CD4-positive, alpha-beta T cell treated with Interferon gamma for 1 hour (primary cell): ENCODE measurements at regions not wholly inside any gene's neighbourhood (a gene's known extent, or its start where the extent isn't known, plus 50 kb on each side); places are given as distances from the start of the nearest gene placed in this dataset.

Experiments
- DNase-seq: peaks from one replicate; pipeline ENCODE4 v3.0.0-alpha.2; 2020

GRCh38 chr20:52817511-52817910 lies 154.6 kb upstream of the TSHZ2 start:
- no peak for DNase-seq

GRCh38 chr20:52814371-52814770 lies 157.8 kb upstream of the TSHZ2 start:
- DNase-seq, result no peak

GRCh38 chr20:52812231-52812847 lies 159.8 kb upstream of the TSHZ2 start:
- DNase-seq, result no peak

GRCh38 chr20:52809003-52809402 lies 163.2 kb upstream of the TSHZ2 start:
- DNase-seq, result no peak

- DNase-seq, result no peak
These were observed 165.2 kb upstream of the TSHZ2 start for GRCh38 chr20:52806918-52807317.

GRCh38 chr20:52805843-52806242 lies 166.3 kb upstream of the TSHZ2 start:
- no peak for DNase-seq

- DNase-seq, result no peak
These were observed 166.9 kb upstream of the TSHZ2 start for GRCh38 chr20:52805296-52805571.

GRCh38 chr20:52804497-52805295 lies 167.5 kb upstream of the TSHZ2 start:
- DNase-seq, result no peak

- DNase-seq, result no peak
These were observed 170.5 kb upstream of the TSHZ2 start for GRCh38 chr20:52801628-52802006.

- DNase-seq, result no peak
These were observed 171.2 kb upstream of the TSHZ2 start for GRCh38 chr20:52800734-52801627.

- DNase-seq, result no peak
These were observed 173.0 kb upstream of the TSHZ2 start for GRCh38 chr20:52799130-52799529.

GRCh38 chr20:52798124-52798523 lies 174.0 kb upstream of the TSHZ2 start:
- DNase-seq, result no peak

- DNase-seq, result no peak
These were observed 177.3 kb upstream of the TSHZ2 start for GRCh38 chr20:52794853-52795252.

GRCh38 chr20:52793339-52793963 lies 178.7 kb upstream of the TSHZ2 start:
- no peak for DNase-seq

- DNase-seq, result no peak
These were observed 181.1 kb upstream of the TSHZ2 start for GRCh38 chr20:52791091-52791490.

- DNase-seq, result no peak
These were observed 182.4 kb upstream of the TSHZ2 start for GRCh38 chr20:52789716-52790115.

GRCh38 chr20:52787962-52788361 lies 184.2 kb upstream of the TSHZ2 start:
- no peak for DNase-seq

GRCh38 chr20:52787216-52787615 lies 184.9 kb upstream of the TSHZ2 start:
- no peak for DNase-seq

- DNase-seq, result no peak
These were observed 186.5 kb upstream of the TSHZ2 start for GRCh38 chr20:52785679-52786078.

- DNase-seq, result no peak
These were observed 188.4 kb upstream of the TSHZ2 start for GRCh38 chr20:52783769-52784168.

GRCh38 chr20:52780462-52780861 lies 191.7 kb upstream of the TSHZ2 start:
- no peak for DNase-seq

GRCh38 chr20:52779125-52779524 lies 193.0 kb upstream of the TSHZ2 start:
- no peak for DNase-seq

GRCh38 chr20:52777171-52777570 lies 195.0 kb upstream of the TSHZ2 start:
- no peak for DNase-seq
